T-helper 1 cell treated with Interleukin-12 subunit alpha and Interleukin-12 subunit beta and Interleukin-4 antibody, amounts not matched to agents 30 μg/mL and 1 μg/mL, for 36 hours (primary cell): ENCODE measurements at regions not wholly inside any gene's neighbourhood (a gene's known extent, or its start where the extent isn't known, plus 50 kb on each side); places are given as distances from the start of the nearest gene placed in this dataset.
"Not testable (repeated sequence)": the region's sequence is repeated elsewhere in the genome, so short reads cannot be mapped to it uniquely, and the experiment has no call there.

Experiments
- H3K27ac Mint-ChIP-seq: one replicate; pipeline ENCODE4 v1.8.0; 2021; ENCODE audit warnings: mild to moderate bottlenecking, mixed read lengths
- H3K27me3 Mint-ChIP-seq: one replicate; pipeline ENCODE4 v1.8.0; 2021; ENCODE audit warnings: low read depth, mixed read lengths
- H3K36me3 Mint-ChIP-seq: one replicate; pipeline ENCODE4 v1.8.0; 2021; ENCODE audit warnings: low read depth, mixed read lengths
- H3K4me1 Mint-ChIP-seq: one replicate; pipeline ENCODE4 v1.8.0; 2021; ENCODE audit warnings: low read depth, mixed read lengths
- H3K4me3 Mint-ChIP-seq: one replicate; pipeline ENCODE4 v1.8.0; 2021; ENCODE audit warnings: mild to moderate bottlenecking, moderate library complexity, mixed read lengths
- H3K9me3 Mint-ChIP-seq: one replicate; pipeline ENCODE4 v1.8.0; 2021; ENCODE audit warnings: mixed read lengths

- Mint-ChIP-seq H3K27ac (no peak overlapping the region), H3K36me3 (no peaks in the 10 kb centered on the region), H3K9me3 (no peaks in the 10 kb centered on the region), H3K4me3 (no peak overlapping the region), H3K27me3 (no peaks in the 10 kb centered on the region), H3K4me1 (no peaks in the 10 kb centered on the region)
Observed at GRCh38 chr3:8307545-8308110, 194.0 kb upstream of the LMCD1 start.

GRCh38 chr3:8311321-8311720 is 190.3 kb upstream of the LMCD1 start:
- Mint-ChIP-seq H3K36me3 (no peaks in the 10 kb centered on the region), H3K27ac (no peak overlapping the region), H3K4me3 (no peak overlapping the region), H3K9me3 (no peaks in the 10 kb centered on the region), H3K27me3 (no peaks in the 10 kb centered on the region), H3K4me1 (no peaks in the 10 kb centered on the region)

GRCh38 chr3:8312685-8313084 is 188.9 kb upstream of the LMCD1 start:
- H3K27me3 Mint-ChIP-seq: no peaks in the 10 kb centered on the region
- no peaks in the 10 kb centered on the region for H3K36me3 Mint-ChIP-seq
- H3K9me3 Mint-ChIP-seq: no peaks in the 10 kb centered on the region
- no peaks in the 10 kb centered on the region for H3K4me1 Mint-ChIP-seq
- H3K27ac Mint-ChIP-seq: no peak overlapping the region
- no peak overlapping the region for H3K4me3 Mint-ChIP-seq

GRCh38 chr3:8313560-8314267 is 187.9 kb upstream of the LMCD1 start:
- Mint-ChIP-seq H3K4me1 (no peaks in the 10 kb centered on the region), H3K27ac (no peak overlapping the region), H3K9me3 (no peaks in the 10 kb centered on the region), H3K4me3 (no peak overlapping the region), H3K27me3 (no peaks in the 10 kb centered on the region), H3K36me3 (no peaks in the 10 kb centered on the region)

- H3K36me3 Mint-ChIP-seq, H3K4me1 Mint-ChIP-seq, H3K9me3 Mint-ChIP-seq, H3K27ac Mint-ChIP-seq, H3K4me3 Mint-ChIP-seq, H3K27me3 Mint-ChIP-seq: not testable (repeated sequence)
Observed at GRCh38 chr3:8315526-8315925, 186.1 kb upstream of the LMCD1 start.

- no peaks in the 10 kb centered on the region for H3K27me3 Mint-ChIP-seq
- H3K27ac Mint-ChIP-seq: no peak overlapping the region
- H3K4me1 Mint-ChIP-seq: no peaks in the 10 kb centered on the region
- H3K36me3 Mint-ChIP-seq: no peaks in the 10 kb centered on the region
- H3K9me3 Mint-ChIP-seq: no peaks in the 10 kb centered on the region
- no peak overlapping the region for H3K4me3 Mint-ChIP-seq
Observed at GRCh38 chr3:8317661-8318649, 183.7 kb upstream of the LMCD1 start.

GRCh38 chr3:8319935-8320634 is 181.5 kb upstream of the LMCD1 start:
- Mint-ChIP-seq H3K9me3 (no peaks in the 10 kb centered on the region), H3K36me3 (no peaks in the 10 kb centered on the region), H3K4me1 (no peaks in the 10 kb centered on the region), H3K4me3 (no peak overlapping the region), H3K27ac (no peak overlapping the region), H3K27me3 (no peaks in the 10 kb centered on the region)

GRCh38 chr3:8320711-8321458 is 180.7 kb upstream of the LMCD1 start:
- no peak overlapping the region for H3K27ac Mint-ChIP-seq
- no peaks in the 10 kb centered on the region for H3K9me3 Mint-ChIP-seq
- H3K27me3 Mint-ChIP-seq: no peaks in the 10 kb centered on the region
- no peak overlapping the region for H3K4me3 Mint-ChIP-seq
- H3K4me1 Mint-ChIP-seq: no peaks in the 10 kb centered on the region
- H3K36me3 Mint-ChIP-seq: no peaks in the 10 kb centered on the region

- Mint-ChIP-seq H3K27me3 (no peaks in the 10 kb centered on the region), H3K36me3 (no peaks in the 10 kb centered on the region), H3K4me3 (no peak overlapping the region), H3K27ac (no peak overlapping the region), H3K9me3 (no peaks in the 10 kb centered on the region), H3K4me1 (no peaks in the 10 kb centered on the region)
Observed at GRCh38 chr3:8324747-8325146, 176.9 kb upstream of the LMCD1 start.

- no peak overlapping the region for H3K4me3 Mint-ChIP-seq
- H3K27ac Mint-ChIP-seq: no peak overlapping the region
- H3K4me1 Mint-ChIP-seq: no peaks in the 10 kb centered on the region
- no peaks in the 10 kb centered on the region for H3K27me3 Mint-ChIP-seq
- no peaks in the 10 kb centered on the region for H3K9me3 Mint-ChIP-seq
- no peaks in the 10 kb centered on the region for H3K36me3 Mint-ChIP-seq
Observed at GRCh38 chr3:8325306-8325705, 176.3 kb upstream of the LMCD1 start.

GRCh38 chr3:8325833-8326232 is 175.8 kb upstream of the LMCD1 start:
- not testable (repeated sequence) for H3K27me3 Mint-ChIP-seq, H3K4me1 Mint-ChIP-seq

GRCh38 chr3:8327739-8328138 is 173.9 kb upstream of the LMCD1 start:
- H3K27ac Mint-ChIP-seq: no peak overlapping the region

More at GRCh38 chr3:8325833-8326232, 175.8 kb upstream of the LMCD1 start:
- not testable (repeated sequence) for H3K4me3 Mint-ChIP-seq, H3K9me3 Mint-ChIP-seq, H3K27ac Mint-ChIP-seq, H3K36me3 Mint-ChIP-seq

GRCh38 chr3:8328967-8329366 is 172.7 kb upstream of the LMCD1 start:
- no peaks in the 10 kb centered on the region for H3K36me3 Mint-ChIP-seq
- no peaks in the 10 kb centered on the region for H3K9me3 Mint-ChIP-seq
- H3K27me3 Mint-ChIP-seq: no peaks in the 10 kb centered on the region
- no peak overlapping the region for H3K27ac Mint-ChIP-seq
- no peak overlapping the region for H3K4me3 Mint-ChIP-seq
- no peaks in the 10 kb centered on the region for H3K4me1 Mint-ChIP-seq

More at GRCh38 chr3:8327739-8328138, 173.9 kb upstream of the LMCD1 start:
- Mint-ChIP-seq H3K9me3 (no peaks in the 10 kb centered on the region), H3K4me1 (no peaks in the 10 kb centered on the region), H3K36me3 (no peaks in the 10 kb centered on the region), H3K4me3 (no peak overlapping the region), H3K27me3 (no peaks in the 10 kb centered on the region)

GRCh38 chr3:8329598-8329997 is 172.0 kb upstream of the LMCD1 start:
- Mint-ChIP-seq H3K4me1 (no peaks in the 10 kb centered on the region), H3K4me3 (no peak overlapping the region), H3K27ac (no peak overlapping the region), H3K9me3 (no peaks in the 10 kb centered on the region), H3K36me3 (no peaks in the 10 kb centered on the region), H3K27me3 (no peaks in the 10 kb centered on the region)
